ENCODE measurements at regions not wholly inside any gene's neighbourhood (a gene's known extent, or its start where the extent isn't known, plus 50 kb on each side); places are given as distances from the start of the nearest gene placed in this dataset.
"Not testable (repeated sequence)": the region's sequence is repeated elsewhere in the genome, so short reads cannot be mapped to it uniquely, and the experiment has no call there.

DNA sequence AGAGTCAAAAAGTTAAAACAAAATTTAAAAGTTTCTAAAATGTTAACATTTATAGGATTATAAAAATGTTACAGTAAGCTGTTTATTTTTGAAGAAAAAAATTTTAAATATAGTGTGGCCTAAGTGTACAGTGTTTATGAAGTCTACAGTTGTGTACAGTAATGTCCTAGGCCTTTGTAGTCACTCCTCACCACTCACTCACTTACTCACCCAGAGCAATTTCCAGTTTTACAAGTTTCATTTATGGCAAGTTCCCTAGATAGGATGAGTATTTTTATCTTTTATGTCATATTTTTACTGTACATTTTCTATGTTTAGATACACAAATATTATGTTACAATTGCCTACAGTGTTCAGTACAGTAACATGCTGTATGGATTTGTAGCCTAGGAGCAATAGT, 419.9 kb downstream of the ARL4A start:
- no peak for DNase-seq

DNA sequence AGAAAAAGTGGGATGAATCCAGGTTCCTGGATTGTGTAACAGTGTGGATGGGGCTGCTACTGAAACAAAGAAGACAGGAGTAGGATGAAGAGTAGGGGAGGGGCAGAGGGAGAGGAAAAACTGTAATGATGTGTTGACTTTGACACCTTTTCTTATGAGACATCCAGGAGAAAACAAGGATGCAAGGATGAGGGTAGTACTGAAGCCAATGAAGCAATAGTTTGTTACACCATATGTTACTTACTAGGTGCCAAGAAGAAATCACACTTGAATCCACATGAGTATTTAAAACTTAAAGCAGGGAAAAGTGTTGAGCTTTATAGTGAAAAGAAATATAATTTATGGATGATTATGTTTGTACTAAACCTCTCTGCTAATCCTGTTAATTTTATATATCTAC, 420.6 kb downstream of the ARL4A start:
- no peak for DNase-seq

DNA sequence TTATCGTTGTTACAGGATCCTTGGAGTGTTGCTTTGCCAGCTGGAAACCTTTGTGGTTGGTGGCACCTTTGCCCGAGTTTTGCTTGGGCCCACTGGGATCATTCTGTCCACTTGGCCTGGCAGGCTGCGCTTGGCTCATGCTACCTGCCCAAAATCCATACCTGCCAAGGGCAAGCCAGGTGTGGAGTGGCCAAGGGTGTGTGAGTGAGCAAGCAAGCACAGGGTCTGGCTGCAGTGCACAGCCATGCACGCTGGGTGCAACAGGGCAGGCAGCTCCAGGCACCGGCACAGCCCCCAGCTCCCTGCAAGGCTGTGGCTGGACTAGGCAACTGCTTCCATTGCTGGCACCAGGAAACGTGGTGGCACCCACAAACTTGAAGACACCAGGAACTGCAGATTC, 421.8 kb downstream of the ARL4A start:
- no peak for DNase-seq

DNA sequence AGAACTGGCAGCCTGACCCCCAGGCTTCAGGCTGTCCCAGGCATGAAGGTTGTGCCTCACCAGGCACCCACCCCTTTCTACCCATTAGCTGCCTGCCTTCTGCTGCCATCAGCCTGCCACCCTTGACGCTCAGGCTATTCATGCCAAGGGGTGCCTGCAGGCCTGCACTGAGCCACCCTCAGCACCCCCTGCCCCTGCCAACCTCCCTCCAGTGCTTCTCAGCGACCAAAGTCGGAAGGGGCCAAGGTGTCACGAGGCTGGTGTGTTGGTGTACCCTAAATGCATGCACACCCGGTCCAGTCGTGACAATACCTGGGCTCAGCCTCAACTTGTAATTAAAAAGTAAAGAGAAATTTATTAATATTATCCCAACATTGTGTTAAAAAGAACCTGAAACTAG, 422.7 kb downstream of the ARL4A start:
- DNase-seq: no peak

DNA sequence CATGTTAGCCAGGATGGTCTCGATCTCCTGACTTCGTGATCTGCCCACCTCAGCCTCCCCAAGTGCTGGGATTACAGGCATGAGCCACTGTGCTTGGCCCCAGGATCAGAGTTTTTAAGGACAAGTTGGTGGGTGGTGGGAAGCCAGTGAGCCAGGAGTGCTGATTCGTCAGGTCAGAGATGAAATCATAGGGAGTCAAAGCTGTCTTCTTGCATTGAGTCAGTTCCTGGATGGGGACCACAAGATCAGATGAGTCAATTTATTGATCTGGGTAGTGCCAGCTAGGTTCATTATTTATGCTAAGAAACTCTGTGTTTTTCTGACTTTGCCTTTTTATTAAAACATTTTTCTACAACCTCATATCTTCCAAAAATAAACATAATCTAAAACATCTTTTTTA, 423.8 kb downstream of the ARL4A start:
- no peak for DNase-seq

DNA sequence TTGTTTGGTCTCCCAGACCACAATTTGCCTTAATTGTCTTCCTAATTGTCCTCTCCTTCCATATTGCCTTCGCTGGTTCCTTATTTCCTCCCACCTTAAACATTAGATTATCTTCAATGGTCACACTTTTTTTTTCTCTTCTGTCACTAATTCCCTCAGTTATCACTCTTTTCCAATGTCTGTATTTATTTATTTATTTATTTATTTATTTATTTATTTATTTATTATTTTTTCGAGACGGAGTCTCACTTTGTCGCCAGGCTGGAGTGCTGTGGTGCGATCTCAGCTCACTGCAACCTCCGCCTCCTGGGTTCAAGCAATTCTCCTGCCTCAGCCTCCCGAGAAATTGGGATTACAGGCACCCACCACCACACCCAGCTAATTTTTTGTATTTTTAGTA, 426.8 kb downstream of the ARL4A start:
- DNase-seq: not testable (repeated sequence)

DNA sequence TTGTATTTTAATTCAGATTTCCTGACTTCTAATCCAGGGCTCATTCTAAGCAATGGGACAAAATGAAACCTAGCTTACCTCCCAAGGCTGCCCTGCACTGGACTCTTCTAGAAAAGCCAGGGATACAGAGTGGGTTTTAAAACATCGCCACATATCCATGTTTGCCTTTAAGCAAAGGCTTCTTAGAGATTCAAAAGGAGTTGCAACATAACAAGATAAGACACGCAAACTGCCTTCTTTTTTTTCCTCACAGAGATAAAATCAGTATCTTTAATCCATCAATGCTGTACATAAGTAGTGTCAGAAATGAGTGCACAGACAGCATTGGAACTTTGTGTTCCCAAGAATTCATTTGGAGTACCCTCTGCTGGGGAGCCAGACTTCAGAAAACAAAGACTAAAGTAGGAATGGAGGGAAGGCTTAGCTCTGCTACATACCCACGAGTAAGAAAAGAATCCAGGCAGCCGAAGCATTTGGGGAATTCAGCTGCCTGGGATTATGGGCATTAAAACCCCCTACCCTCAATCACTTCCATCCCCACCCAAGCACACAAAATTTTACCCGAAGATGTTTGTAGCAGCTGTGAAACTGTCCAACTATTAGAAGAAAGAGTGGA, 427.8 kb downstream of the ARL4A start:
- DNase-seq: peak; percentile 59

DNA sequence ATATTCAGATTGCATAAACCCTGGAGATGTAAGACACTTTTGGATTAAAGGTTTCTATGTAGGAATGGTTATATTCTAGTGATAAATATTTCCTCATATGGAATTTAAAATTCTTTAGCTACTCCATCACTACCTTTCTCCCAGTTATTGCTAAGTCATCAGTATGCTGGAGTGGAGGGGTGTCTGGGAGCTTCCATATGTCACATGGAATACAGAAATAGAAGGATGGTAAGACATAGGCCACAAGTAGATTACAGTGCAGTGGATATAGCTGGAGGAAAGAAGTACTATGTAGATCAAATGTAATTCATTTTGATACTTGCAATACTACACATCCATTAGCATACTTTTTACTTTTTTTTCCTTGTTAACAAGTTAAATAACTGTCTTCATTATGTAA, 428.4 kb downstream of the ARL4A start:
- peak; percentile 20 for DNase-seq

DNA sequence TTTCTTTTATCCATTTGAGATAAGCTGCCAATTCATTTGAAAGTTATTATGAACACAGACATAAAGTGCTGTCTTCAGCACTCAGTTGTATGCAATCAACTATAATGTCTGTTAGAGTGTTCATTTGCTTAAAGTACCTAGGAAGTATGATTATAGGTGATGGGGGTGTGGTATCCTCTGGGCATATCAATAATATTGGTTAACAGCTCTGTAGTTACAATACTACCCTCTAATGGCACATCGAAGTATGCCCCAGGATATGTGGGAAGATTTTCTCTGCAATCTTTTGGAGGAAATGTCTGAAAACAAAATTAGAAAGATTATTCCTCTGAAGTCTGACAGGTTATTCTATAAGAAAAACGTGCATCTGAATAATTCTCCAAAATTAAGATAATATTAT, 429.7 kb downstream of the ARL4A start:
- peak; percentile 34 for DNase-seq

DNA sequence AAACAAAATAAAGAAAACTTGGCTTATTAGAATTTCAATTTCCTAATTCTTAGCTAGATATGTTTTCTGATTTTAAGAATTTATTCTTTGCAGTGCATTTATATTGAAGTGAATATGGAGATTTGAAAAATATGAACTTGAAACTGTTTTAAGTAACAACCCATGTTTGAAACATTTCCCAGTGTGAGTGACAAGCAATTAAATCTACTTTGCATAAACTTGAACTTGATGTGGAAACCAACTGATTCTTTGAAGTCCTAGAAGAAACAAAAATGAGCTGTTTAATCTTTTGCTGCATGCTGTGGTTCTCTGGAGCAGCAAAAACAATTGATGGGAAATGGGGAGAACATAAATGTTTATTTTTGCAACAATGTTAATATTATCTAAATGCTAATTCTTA, 430.2 kb downstream of the ARL4A start:
- no peak for DNase-seq

DNA sequence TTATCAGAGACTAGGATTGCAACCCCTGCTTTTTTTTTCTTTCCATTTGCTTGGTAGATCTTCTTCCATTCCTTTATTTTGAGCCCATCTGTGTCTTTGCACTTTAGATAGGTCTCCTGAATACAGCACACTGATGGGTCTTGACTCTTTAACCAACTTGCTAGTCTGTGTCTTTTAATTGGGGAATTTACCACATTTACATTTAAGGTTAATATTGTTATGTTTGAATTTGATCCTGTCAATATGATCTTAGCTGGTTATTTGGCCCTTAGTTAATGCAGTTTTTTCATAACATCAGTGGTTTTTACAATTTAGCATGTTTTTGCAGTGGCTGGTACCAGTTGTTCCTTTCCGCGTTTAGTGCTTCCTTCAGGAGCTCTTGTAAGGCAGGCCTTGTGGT, 437.2 kb downstream of the ARL4A start:
- not testable (repeated sequence) for DNase-seq

DNA sequence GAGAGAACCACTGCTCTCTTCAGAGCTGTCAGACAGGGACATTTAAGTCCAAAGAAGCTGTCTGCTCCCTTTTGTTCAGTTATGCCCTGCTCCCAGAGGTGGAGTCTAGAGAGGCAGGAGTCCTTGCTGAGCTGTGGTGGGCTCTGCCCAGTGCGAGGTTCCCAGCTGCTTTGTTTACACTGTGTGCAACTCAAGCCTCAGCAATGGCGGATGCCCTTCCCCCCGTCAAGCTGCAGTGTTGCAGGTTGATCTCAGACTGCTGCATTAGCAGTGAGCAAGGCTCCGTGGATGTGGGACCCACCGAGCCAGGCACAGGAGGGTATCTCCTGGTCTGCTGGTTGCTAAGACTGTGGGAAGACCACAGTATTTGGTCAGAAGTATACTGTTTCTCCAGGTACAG, 438.9 kb downstream of the ARL4A start:
- DNase-seq: no peak

DNA sequence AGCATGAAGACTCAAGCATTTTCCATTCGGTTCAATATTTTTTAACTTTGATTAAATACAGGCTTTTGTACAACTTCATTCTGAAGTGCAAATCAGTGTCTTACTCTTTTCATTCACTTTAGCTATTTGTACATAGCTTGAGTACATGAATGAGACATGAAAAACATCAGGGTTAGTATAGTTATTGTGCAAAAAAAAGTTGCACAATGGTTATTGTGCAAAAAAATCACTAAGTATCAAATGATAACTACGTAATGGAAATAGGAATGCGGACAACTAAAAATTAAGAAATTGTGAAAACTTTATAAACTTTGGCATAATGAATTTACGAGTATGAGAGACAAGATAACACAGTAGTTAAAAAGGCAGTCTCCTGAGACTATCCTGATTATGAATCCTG, 442.9 kb downstream of the ARL4A start:
- no peak for DNase-seq

DNA sequence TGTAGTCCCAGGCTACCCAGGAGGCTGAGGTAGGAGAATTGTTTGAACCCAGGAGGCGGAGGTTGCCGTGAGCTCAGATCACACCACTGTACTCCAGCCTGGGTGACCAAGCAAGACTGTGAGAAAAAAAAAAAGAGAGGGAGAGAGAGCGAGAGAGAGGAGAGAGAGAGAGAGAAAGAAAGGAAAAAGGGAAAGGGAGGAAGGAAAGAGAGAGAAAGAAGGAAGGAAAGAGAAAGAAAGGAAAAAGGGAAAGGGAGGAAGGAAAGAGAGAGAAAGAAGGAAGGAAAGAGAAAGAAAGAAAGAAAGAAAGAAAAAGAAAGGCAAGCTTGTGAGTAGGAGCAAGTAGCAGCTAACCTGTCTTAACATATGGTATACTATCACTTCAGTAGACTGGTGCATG, 443.5 kb downstream of the ARL4A start:
- not testable (repeated sequence) for DNase-seq

DNA sequence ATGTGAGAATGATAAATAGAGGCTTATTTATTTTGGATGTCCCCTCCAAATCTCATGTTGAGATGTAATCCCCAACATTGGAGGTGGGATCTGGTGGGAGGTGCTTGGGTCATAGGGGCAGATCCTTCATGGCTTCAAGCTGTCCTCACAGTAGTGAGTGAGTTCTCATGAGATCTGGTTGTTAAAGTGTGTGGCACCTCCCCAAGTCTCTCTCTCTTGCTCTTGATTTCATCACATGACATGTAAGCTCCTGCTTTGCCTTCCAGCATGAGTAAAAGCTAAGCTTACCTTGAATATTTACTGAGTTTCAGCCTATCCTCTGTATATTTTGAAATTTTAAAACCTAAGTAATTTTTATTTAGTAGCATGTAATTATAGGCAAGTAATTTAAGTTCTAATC, 444.9 kb downstream of the ARL4A start:
- no peak for DNase-seq

DNA sequence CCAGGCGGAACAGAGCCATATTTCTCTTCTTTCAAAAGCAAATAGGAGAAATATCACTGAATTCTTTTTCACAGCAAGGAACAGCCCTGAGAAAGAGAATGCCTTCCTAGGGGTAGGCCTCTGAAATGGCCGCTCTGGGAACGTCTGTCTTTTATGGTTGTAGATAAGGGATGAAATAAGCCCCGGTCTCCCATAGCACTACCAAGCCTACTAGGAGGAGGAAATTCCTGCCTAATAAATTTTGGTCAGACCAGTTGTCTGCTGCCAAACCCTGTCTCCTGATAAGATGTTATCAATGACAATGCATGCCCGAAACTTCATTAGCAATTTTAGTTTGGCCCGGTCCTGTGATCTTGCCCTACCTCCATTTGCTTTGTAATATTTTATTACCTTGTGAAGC, 448.9 kb downstream of the ARL4A start:
- not testable (repeated sequence) for DNase-seq

DNA sequence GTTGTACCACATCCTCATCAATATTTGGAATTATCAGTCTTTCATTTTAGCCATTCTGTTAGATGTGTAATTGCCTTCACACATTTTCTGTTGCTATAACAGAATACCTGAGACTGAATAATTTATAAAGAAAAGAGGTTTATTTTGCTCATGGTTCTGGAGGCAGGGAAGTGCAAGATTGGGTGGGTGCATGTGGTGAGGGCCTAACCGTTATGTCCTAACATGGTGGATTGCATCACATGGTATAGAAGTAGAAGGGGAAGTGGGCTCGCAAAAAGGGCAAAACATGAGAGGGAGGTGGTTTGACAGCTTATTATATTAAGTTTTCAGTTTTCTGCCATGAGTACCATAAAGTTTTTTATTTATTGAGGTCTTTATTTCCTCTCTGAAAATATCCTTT, 452.0 kb downstream of the ARL4A start:
- no peak for DNase-seq

DNA sequence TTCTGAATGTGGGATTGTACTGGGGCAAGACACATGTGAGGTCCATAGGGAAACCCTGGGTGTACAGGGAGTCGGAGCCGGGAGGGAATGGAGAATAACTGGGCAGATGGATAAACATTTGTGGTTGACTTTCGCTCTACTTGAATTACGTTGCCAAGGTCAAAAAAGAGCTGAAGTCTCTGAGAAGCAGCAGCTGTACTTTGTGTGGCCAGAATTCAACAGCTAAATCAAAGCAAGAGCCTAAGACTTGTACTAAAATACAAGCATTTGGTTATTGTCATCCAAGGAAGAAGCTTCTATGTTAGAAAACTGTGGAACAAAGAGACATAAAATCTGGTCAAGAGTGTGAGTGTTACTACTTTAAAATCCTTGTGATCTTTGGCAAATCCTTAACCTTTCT, 457.2 kb downstream of the ARL4A start:
- DNase-seq: no peak

DNA sequence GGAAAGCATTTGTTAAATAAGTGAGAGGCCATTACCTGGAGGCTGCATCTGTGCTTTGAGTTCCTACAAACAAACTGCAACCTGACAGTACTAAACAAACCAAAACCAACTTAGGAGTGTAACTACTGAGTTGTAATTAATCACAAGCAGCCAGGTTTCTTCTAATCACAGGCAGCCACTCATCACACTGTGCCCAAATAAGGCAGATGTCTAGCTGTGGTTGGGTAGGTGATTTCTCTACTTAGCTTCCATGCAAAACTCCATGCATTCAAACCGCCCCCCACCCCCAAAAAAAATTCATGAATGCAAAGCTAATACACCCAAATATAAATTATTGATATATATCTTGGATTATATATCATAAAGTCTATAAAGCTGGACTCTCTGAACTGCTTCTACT, 461.1 kb downstream of the ARL4A start:
- DNase-seq: no peak

DNA sequence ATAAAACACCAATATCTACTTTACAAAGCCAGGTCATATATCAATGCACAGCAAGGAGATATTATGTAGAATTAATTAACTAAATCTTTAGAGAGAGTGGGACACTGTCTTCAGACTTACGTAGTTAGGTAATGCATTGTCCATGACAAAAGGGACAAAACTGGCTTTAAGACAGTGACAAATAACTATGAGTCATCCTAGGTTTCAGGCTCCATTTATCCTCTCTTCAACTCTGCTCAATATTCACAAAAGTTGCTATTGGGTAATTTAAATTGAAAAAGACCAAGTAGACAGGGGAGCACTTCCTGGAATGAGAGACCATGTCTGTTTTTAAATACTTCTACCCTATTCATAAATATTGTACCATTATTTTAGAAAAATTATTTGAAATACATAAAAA, 464.5 kb downstream of the ARL4A start:
- DNase-seq: no peak

DNA sequence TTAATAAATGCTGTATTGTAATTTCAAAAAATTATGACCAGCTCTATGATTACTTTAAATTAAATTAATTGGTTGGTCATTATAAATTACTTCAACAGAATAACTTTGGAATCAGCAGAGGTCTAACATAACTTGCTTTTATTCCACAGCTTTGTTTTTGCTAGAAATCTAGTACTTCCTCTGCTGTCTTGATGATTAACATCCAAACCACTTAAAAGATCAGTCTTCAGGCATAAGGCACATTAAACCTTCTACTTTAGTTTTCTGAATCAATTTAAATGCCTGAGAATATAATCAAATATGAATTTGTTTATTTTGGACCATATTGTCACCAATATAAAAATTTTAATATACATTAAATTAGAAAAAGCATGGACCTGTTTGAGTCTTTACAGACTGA, 465.3 kb downstream of the ARL4A start:
- DNase-seq: no peak

DNA sequence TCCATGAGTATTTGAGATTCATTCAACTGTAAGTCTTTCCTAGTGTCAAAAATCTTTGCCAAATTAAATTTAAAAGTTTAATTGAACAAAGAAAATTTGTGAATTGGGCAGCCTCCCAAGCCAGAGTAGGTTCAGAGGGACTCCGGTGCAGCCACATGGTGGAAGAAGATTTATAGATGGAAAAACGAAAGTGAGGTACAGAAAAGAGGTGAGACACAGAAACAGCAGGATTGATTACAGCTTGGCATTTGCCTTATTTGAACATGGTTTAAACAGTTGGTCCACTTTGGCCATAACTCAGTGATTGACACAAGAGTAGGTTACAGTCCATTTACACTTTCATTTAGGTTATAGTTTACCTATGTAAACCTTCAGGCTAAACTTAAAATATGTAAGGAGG, 465.8 kb downstream of the ARL4A start:
- DNase-seq: no peak

DNA sequence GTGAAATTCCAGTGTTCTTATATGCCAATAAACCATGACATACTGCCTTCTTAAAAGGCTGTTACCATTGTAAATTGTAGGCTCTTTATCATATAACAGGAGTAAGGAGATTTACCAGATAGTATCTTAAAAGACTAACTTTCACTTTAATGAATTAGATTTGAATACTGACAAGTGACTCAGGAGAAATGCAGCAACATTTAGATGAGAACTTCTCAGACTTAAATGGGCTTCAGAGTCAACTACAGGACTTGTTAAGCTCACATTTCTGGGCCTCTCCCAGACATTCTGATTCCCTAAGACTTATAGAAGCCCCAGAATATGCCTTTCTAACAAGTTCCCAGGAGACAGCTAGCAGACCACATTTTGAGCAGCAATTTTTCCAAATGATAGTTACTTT, 466.3 kb downstream of the ARL4A start:
- DNase-seq: no peak

DNA sequence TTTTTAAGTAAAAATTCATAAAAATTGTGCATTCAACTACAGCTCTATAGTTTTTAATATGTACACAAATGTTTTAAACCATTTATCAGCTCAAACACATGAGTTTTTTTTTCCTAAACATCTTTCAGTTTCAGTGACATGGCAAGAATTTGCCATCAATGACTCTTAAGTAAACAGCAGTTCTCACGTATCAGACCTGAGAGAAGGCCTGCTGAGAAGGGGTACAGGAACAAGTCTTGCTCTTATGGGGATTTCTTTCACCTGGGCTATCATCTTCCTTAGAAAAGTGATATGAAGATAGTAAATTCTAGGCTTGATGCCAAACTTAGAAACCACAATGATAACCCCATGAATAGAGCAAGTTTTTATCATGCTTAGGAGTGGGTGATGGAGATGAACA, 467.8 kb downstream of the ARL4A start:
- DNase-seq: peak; percentile 32

DNA sequence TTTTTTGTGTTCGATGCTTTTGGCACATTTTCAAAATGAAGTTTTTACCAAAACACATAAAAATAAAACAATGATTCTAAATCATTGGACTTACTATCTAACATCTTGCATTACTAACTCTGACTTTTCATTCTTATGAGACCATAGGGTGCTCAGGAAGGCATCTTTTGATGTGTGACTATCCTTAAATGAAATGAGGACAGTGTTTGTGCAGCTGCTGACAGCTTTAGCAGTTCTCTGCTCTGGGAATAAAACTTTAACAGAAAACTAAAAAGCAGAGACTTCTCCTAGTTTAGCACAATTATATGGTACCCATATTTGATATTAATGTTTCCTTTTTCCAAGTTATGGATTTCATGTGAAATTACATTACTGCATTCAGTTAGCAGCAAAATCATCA, 471.6 kb downstream of the ARL4A start:
- DNase-seq: no peak

All from NCI-H226 (cell line).